ENCODE measurements at regions not wholly inside any gene's neighbourhood (a gene's known extent, or its start where the extent isn't known, plus 50 kb on each side); places are given as distances from the start of the nearest gene placed in this dataset.
A peak's percentile ranks its signal among the peaks of the same experiment; 100 is the strongest.

DNA sequence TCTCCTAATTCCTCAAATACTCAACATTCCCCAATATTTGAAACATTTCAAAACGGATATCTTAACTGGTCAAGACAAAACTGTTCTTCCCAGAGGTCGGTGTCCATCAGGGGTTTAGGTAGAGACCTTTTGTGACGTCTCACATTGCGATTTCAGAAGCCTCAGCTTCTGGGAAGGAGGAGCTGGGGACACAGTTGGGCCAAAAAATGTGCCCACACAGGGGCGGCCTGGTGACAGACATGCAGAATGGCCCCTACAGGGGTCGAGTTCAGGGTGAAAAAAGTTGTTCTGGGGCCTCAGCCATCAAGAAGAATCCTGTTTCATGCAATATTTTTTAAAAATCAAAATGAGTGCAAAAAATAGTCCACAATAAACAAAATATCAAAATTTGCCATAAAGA lies 108.7 kb upstream of the PFKP start:
- Mint-ChIP-seq H3K4me3 (no peak overlapping the region), H3K9me3 (peaks cover 0 to 10% (median 0%) of the 10 kb centered on the region in 11 donors), H3K4me1 (peaks cover 0 to 1% (median 0%) of the 10 kb centered on the region in 7 donors), H3K27ac (no peak overlapping the region), H3K27me3 (peaks cover 0 to 18% (median 4%) of the 10 kb centered on the region in 5 donors), H3K36me3 (no peaks in the 10 kb centered on the region)
- H3K4me1 ChIP-seq (ENCODE audit: control insufficient read depth in 2 of 2, insufficient read depth in 2 of 2, low read length in 2 of 2): no peaks in the 10 kb centered on the region
- no peaks in the 10 kb centered on the region for H3K36me3 ChIP-seq (ENCODE audit: control insufficient read depth in 2 of 3, insufficient read depth in 3 of 3, low read length in 3 of 3)
- ChIA-PET POLR2A (no interaction called here), CTCF (no interaction called here)
- DNase-seq (no peak), ATAC-seq (no peak)
- H3K4me3 ChIP-seq (ENCODE audit: low read length): no peak overlapping the region
- H3K27me3 ChIP-seq (ENCODE audit: control insufficient read depth in 2 of 2, insufficient read depth in 2 of 2, low read length in 2 of 2): no peaks in the 10 kb centered on the region
- H3K9me3 ChIP-seq (ENCODE audit: control insufficient read depth in 2 of 3, low read length in 3 of 3): no peaks in the 10 kb centered on the region
- H3K27ac ChIP-seq (ENCODE audit: low read depth, low read length): no peak overlapping the region
- intact Hi-C loops (cut with micrococcal nuclease): no loop called here

DNA sequence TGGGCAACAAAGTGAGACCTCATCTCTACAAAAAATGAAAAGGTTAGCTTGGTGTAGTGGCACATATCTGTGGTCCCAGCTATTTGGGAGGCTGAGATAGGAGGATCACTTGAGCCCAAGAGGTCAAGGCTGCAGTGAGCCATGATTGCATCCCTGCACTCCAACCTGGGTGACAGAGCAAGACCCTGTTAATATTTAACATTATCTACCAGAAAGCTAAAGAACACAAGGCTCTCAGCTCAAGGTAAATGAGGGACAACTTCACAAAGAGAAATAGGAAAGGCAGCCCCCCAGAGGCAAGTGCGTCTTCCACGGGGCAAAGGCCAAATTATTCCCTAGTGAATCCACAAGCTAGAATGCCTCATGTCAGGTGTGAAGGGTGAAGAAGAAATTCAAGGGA lies 109.6 kb upstream of the PFKP start:
- ChIA-PET CTCF (no interaction called here), POLR2A (no interaction called here)
- Histone ChIP-seq H3K27me3 (ENCODE audit: control insufficient read depth in 2 of 2, insufficient read depth in 2 of 2, low read length in 2 of 2) (no peaks in the 10 kb centered on the region), H3K27ac (ENCODE audit: low read depth, low read length) (no peak overlapping the region), H3K4me3 (ENCODE audit: low read length) (no peak overlapping the region), H3K9me3 (ENCODE audit: control insufficient read depth in 2 of 3, low read length in 3 of 3) (no peaks in the 10 kb centered on the region), H3K4me1 (ENCODE audit: control insufficient read depth in 2 of 2, insufficient read depth in 2 of 2, low read length in 2 of 2) (no peaks in the 10 kb centered on the region), H3K36me3 (ENCODE audit: control insufficient read depth in 2 of 3, insufficient read depth in 3 of 3, low read length in 3 of 3) (no peaks in the 10 kb centered on the region)
- ATAC-seq (no peak), DNase-seq (no peak)
- H3K27me3 Mint-ChIP-seq: peaks cover 0 to 18% (median 4%) of the 10 kb centered on the region in 5 donors
- no peak overlapping the region for H3K27ac Mint-ChIP-seq
- peaks cover 0 to 10% (median 0%) of the 10 kb centered on the region in 11 donors for H3K9me3 Mint-ChIP-seq
- peaks cover 0 to 1% (median 0%) of the 10 kb centered on the region in 7 donors for H3K4me1 Mint-ChIP-seq
- intact Hi-C loops (cut with micrococcal nuclease): no loop called here
- H3K36me3 Mint-ChIP-seq: no peaks in the 10 kb centered on the region
- no peak overlapping the region for H3K4me3 Mint-ChIP-seq

DNA sequence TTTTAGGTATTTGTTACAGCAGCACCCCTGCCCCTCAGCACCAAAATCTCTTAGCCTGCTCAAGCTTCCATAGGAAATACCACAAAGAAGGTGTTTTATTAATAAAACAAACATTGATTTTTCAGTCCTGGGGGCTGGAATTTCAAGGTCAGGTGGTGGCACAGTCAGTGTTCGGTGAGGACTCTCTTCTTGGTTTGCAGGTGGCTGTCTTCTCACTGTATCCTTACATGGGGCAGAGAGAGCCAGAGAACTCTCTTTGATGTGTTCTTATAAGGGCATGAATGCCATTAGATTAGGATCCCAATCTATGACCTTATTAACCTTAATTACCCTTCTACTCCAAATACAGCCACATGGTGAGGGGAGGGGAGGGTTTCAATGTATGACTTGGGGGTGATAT lies 112.3 kb upstream of the PFKP start:
- CTCF ChIA-PET: no interaction called here
- Mint-ChIP-seq H3K4me1 (no peaks in the 10 kb centered on the region), H3K27ac (no peak overlapping the region), H3K27me3 (peaks cover 0 to 15% (median 4%) of the 10 kb centered on the region in 5 donors), H3K36me3 (no peaks in the 10 kb centered on the region), H3K9me3 (peaks cover 0 to 10% (median 0%) of the 10 kb centered on the region in 11 donors), H3K4me3 (no peak overlapping the region)
- Histone ChIP-seq H3K9me3 (ENCODE audit: control insufficient read depth in 2 of 3, low read length in 3 of 3) (no peaks in the 10 kb centered on the region), H3K27ac (ENCODE audit: low read depth, low read length) (no peak overlapping the region), H3K36me3 (ENCODE audit: control insufficient read depth in 2 of 3, insufficient read depth in 3 of 3, low read length in 3 of 3) (no peaks in the 10 kb centered on the region), H3K27me3 (ENCODE audit: control insufficient read depth in 2 of 2, insufficient read depth in 2 of 2, low read length in 2 of 2) (no peaks in the 10 kb centered on the region), H3K4me1 (ENCODE audit: control insufficient read depth in 2 of 2, insufficient read depth in 2 of 2, low read length in 2 of 2) (no peaks in the 10 kb centered on the region), H3K4me3 (ENCODE audit: low read length) (no peak overlapping the region)
- DNase-seq (no peak), ATAC-seq (no peak)
- intact Hi-C loops (cut with micrococcal nuclease): no loop called here
- POLR2A ChIA-PET: no interaction called here

DNA sequence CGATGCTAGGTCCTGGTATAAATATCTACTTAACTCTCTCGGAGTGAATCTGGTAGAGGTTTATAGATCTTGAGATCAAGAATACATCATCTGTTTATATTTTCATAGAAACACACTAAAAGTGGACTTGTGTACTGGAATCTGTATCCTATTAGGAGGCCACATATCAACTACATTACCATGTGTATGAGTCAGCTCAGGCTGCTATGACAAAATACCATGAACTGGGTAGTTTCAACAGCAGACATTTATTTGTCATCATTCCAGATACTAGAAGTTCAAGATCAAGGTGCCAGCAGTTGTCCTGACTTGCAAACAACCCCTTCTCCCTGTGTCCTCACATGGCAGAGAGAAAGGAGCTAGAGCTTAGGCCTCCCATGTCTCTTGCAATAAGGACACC lies 113.9 kb upstream of the PFKP start:
- Histone ChIP-seq H3K4me3 (ENCODE audit: low read length) (no peak overlapping the region), H3K27me3 (ENCODE audit: control insufficient read depth in 2 of 2, insufficient read depth in 2 of 2, low read length in 2 of 2) (no peaks in the 10 kb centered on the region), H3K36me3 (ENCODE audit: control insufficient read depth in 2 of 3, insufficient read depth in 3 of 3, low read length in 3 of 3) (no peaks in the 10 kb centered on the region), H3K4me1 (ENCODE audit: control insufficient read depth in 2 of 2, insufficient read depth in 2 of 2, low read length in 2 of 2) (no peaks in the 10 kb centered on the region), H3K9me3 (ENCODE audit: control insufficient read depth in 2 of 3, low read length in 3 of 3) (no peaks in the 10 kb centered on the region), H3K27ac (ENCODE audit: low read depth, low read length) (no peak overlapping the region)
- intact Hi-C loops (cut with micrococcal nuclease): no loop called here
- DNase-seq: no peak
- ChIA-PET CTCF (no interaction called here), POLR2A (no interaction called here)
- H3K9me3 Mint-ChIP-seq: peaks cover 0 to 10% (median 0%) of the 10 kb centered on the region in 11 donors
- peaks cover 6 to 21% (median 8%) of the 10 kb centered on the region in 5 donors for H3K27me3 Mint-ChIP-seq
- no peaks in the 10 kb centered on the region for H3K36me3 Mint-ChIP-seq
- no peak for ATAC-seq
- H3K27ac Mint-ChIP-seq: no peak overlapping the region
- peaks cover 0 to 5% (median 0%) of the 10 kb centered on the region in 7 donors for H3K4me1 Mint-ChIP-seq
- no peak overlapping the region for H3K4me3 Mint-ChIP-seq

DNA sequence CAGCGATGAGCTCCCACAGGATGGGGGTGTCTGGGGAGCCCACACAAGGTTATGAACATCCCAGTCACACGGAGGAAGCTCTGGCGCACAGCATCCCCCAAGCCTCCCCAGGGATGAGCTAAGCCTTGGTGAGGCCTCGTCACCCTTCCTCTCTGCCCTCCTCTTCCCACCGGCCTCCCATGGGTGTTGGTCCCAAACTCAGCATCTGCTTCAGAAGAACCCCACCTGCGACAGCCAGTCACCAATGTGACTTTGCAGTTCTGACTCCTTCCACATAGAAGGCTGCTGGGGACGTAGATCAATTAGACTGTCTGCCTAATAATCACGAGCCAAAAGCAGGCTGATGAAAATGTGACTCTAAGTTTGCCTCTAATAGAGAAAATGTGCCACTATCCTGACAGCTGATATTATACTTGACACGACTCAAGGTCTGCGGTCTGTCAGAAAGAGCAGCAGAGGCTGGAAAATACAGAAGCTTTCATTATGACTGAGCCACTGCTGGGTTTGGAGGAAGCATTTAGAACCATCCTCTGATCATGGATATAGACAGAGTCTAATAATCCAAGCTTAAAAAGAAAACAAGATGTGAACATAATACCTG lies 116.0 kb upstream of the PFKP start:
- intact Hi-C loops (cut with micrococcal nuclease): no loop called here
- no peak overlapping the region for H3K27ac Mint-ChIP-seq
- CTCF ChIA-PET: interaction anchor here (0.6 kb wide), 1 partner anchor 878 kb away, joined by 3 read pairs; no protein-coding TSS in a partner anchor
- Histone ChIP-seq H3K9me3 (ENCODE audit: control insufficient read depth in 2 of 3, low read length in 3 of 3) (no peaks in the 10 kb centered on the region), H3K4me1 (ENCODE audit: control insufficient read depth in 2 of 2, insufficient read depth in 2 of 2, low read length in 2 of 2) (no peaks in the 10 kb centered on the region), H3K36me3 (ENCODE audit: control insufficient read depth in 2 of 3, insufficient read depth in 3 of 3, low read length in 3 of 3) (no peaks in the 10 kb centered on the region), H3K4me3 (ENCODE audit: low read length) (no peak overlapping the region), H3K27ac (ENCODE audit: low read depth, low read length) (no peak overlapping the region), H3K27me3 (ENCODE audit: control insufficient read depth in 2 of 2, insufficient read depth in 2 of 2, low read length in 2 of 2) (no peaks in the 10 kb centered on the region)
- DNase-seq: no peak
- H3K27me3 Mint-ChIP-seq: peaks cover 6 to 21% (median 8%) of the 10 kb centered on the region in 5 donors
- H3K4me3 Mint-ChIP-seq: no peak overlapping the region
- H3K4me1 Mint-ChIP-seq: peaks cover 0 to 5% (median 0%) of the 10 kb centered on the region in 7 donors
- H3K9me3 Mint-ChIP-seq: peaks cover 0 to 3% (median 0%) of the 10 kb centered on the region in 11 donors
- no peaks in the 10 kb centered on the region for H3K36me3 Mint-ChIP-seq
- ATAC-seq: no peak
- POLR2A ChIA-PET: no interaction called here

DNA sequence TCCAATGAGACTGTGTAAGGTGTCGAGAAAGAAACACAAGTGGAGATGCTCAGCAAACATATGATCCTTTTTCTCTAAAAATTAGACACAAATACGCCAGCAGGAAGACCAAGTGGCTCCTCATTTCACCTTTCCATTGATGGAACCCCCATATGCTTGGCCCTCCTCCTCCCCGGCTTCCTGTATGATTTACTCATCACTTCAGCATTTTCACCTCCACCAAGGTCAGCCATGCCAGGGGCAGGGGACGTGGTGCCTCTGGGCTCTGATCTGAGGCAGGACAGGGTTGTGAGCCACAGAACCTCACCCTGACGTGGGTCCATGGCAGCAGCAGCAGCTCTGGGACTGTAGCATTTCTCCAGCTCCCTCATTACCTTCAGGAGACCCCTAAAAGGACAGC lies 116.8 kb upstream of the PFKP start:
- H3K27me3 Mint-ChIP-seq: peaks cover 6 to 23% (median 8%) of the 10 kb centered on the region in 5 donors
- Histone ChIP-seq H3K4me1 (ENCODE audit: control insufficient read depth in 2 of 2, insufficient read depth in 2 of 2, low read length in 2 of 2) (no peaks in the 10 kb centered on the region), H3K9me3 (ENCODE audit: control insufficient read depth in 2 of 3, low read length in 3 of 3) (no peaks in the 10 kb centered on the region), H3K27me3 (ENCODE audit: control insufficient read depth in 2 of 2, insufficient read depth in 2 of 2, low read length in 2 of 2) (no peaks in the 10 kb centered on the region), H3K36me3 (ENCODE audit: control insufficient read depth in 2 of 3, insufficient read depth in 3 of 3, low read length in 3 of 3) (no peaks in the 10 kb centered on the region), H3K4me3 (ENCODE audit: low read length) (no peak overlapping the region), H3K27ac (ENCODE audit: low read depth, low read length) (no peak overlapping the region)
- no peaks in the 10 kb centered on the region for H3K36me3 Mint-ChIP-seq
- DNase-seq (no peak), ATAC-seq (no peak)
- H3K4me3 Mint-ChIP-seq: no peak overlapping the region
- peaks cover 0 to 5% (median 0%) of the 10 kb centered on the region in 7 donors for H3K4me1 Mint-ChIP-seq
- POLR2A ChIA-PET: no interaction called here
- peaks cover 0 to 3% (median 0%) of the 10 kb centered on the region in 11 donors for H3K9me3 Mint-ChIP-seq
- CTCF ChIA-PET: no interaction called here
- intact Hi-C loops (cut with micrococcal nuclease): no loop called here
- H3K27ac Mint-ChIP-seq: no peak overlapping the region

DNA sequence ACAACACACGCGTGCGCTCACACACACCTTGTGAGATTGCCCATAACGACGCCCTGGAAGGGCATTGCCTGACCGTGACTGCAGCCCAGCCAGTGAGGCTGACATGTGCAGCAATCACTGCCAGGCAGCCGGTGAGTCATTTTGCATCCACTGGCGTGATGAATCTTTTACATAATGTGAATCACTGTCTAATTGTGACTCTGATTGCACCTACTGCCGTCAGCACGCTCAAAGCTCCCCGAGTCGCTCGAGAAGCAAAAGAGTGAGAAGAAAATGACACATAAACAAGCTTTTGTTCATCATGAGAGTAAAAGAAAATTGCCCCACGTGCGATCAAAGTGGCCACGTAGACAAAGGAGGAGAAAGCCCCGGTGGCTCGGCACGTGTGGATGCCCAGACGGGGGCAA lies 117.4 kb upstream of the PFKP start:
- DNase-seq (peak in 1 of 9 donors; percentile 28), ATAC-seq (no peak)
- H3K27me3 Mint-ChIP-seq: peaks cover 6 to 26% (median 8%) of the 10 kb centered on the region in 5 donors
- ChIA-PET POLR2A (no interaction called here), CTCF (no interaction called here)
- H3K27ac ChIP-seq (ENCODE audit: low read depth, low read length): no peak overlapping the region
- H3K36me3 ChIP-seq (ENCODE audit: control insufficient read depth in 2 of 3, insufficient read depth in 3 of 3, low read length in 3 of 3): no peaks in the 10 kb centered on the region
- H3K36me3 Mint-ChIP-seq: no peaks in the 10 kb centered on the region
- peaks cover 0 to 3% (median 0%) of the 10 kb centered on the region in 11 donors for H3K9me3 Mint-ChIP-seq
- peaks cover 0 to 5% (median 0%) of the 10 kb centered on the region in 7 donors for H3K4me1 Mint-ChIP-seq
- intact Hi-C loops (cut with micrococcal nuclease): no loop called here
- H3K27me3 ChIP-seq (ENCODE audit: control insufficient read depth in 2 of 2, insufficient read depth in 2 of 2, low read length in 2 of 2): no peaks in the 10 kb centered on the region
- no peak overlapping the region for H3K4me3 ChIP-seq (ENCODE audit: low read length)
- H3K9me3 ChIP-seq (ENCODE audit: control insufficient read depth in 2 of 3, low read length in 3 of 3): no peaks in the 10 kb centered on the region
- no peak overlapping the region for H3K4me3 Mint-ChIP-seq
- H3K27ac Mint-ChIP-seq: no peak overlapping the region
- H3K4me1 ChIP-seq (ENCODE audit: control insufficient read depth in 2 of 2, insufficient read depth in 2 of 2, low read length in 2 of 2): no peaks in the 10 kb centered on the region

All from naive thymus-derived CD4-positive, alpha-beta T cell (primary cell).